Non-pigmented ciliary epithelial cell (primary cell): ENCODE measurements at regions not wholly inside any gene's neighbourhood (a gene's known extent, or its start where the extent isn't known, plus 50 kb on each side); places are given as distances from the start of the nearest gene placed in this dataset.
"Not testable (repeated sequence)": the region's sequence is repeated elsewhere in the genome, so short reads cannot be mapped to it uniquely, and the experiment has no call there.

ENCODE experiments used
- DNase-seq: peaks from one replicate; pipeline ENCODE4 v3.0.0-alpha.2; 2010; ENCODE audit warnings: low read depth

DNA sequence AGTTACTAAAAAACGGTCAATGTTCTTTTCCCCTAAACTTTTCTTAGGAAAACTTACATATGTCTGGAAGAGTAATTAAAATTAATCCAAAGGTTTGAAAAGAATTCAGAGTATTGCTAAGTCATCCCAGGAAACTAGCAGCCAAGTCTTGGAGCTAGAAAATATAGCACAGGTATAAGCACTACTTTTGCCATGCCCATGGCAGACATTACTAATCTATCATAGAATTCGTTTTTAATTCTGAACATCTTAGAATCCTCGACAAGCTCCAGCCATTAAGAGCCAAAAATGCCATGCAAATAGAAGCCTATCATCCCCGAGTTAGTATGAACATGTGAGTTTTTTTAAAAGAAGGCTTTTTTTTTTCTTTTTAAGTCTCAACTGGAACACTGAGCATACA is 395.0 kb downstream of the ZEB2 start:
- DNase-seq = no peak

- DNase-seq = no peak
Measured at GRCh38 chr2:144120487-144120886, 399.4 kb downstream of the ZEB2 start.

DNA sequence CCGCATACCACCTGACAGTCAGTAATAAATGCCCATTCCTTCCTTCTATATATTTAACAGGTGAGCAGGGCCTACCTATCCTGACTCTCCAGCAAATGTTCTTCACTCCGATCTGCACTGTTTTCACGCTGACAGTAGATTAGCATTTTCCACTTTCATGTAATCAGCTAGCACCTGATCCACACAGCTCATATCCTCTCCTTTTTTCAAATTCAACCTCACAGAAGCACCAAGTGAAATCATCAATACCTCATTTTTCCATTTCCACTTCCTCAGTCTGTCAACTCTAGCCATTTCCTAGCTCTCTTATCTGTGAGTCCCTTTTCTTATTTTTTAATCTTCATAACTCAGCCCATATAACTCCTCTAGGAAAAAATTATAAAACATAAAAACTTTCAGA is 402.8 kb downstream of the ZEB2 start:
- DNase-seq = no peak

DNA sequence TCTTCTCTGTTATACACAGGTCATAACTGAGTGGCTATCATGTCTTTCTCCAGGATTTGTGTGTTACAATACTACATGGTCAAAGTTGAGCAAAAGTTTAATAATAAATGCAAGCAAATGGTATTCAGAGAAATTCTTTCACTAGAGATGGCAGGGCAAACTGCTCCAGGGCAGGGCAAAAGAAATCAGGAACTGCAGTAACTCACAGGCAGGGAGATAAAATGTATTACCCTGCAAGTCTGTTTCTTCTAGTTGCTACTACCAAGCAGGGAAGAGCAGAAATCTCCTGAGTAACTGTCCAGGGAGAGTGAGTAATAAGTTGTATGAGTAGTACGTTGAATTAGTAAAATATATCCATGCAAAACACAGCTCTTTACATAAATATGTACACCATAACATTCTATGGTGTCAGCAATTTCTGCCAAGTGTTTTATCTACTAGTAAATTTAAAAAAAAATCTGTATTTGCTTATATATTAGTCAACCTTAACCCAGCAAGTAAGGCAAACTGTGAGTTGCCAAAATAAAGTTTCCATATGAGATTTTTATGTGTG is 404.1 kb downstream of the ZEB2 start:
- DNase-seq = no peak

- no peak for DNase-seq
Measured at GRCh38 chr2:144114760-144115159, 405.2 kb downstream of the ZEB2 start.

DNA sequence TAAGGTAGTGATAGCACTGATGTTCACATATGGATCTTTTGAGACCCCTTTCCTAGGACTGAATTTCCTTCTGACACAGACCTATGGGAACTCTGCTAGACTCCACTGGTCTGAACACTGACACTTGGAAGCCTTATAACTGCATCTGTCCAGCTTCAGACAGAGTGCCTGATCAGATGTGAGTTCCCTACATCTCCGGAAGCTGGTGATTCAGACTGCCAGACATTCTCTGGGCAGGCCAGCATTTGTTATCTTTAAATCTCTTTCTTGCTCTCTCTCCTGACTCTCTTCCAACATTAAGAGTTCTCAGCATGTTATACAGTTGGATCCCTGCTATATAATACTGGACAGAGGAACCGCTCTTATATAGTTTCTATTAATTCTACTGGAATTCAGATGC is 408.5 kb downstream of the ZEB2 start:
- DNase-seq = peak; percentile 80

DNA sequence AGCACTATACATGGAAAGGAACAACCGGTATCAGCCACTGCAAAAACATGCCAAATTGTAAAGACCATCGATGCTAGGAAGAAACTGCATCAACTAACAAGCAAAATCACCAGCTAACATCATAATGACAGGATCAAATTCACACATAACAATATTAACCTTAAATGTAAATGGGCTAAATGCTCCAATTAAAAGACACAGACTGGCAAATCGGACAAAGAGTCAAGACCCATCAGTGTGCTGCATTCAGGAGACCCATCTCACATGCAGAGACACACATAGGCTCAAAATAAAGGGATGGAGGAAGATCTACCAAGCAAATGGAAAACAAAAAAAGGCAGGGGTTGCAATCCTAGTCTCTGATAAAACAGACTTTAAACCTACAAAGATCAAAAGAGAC is 413.8 kb downstream of the ZEB2 start:
- not testable (repeated sequence) for DNase-seq

- DNase-seq = no peak
Measured at GRCh38 chr2:144102386-144102785, 417.5 kb downstream of the ZEB2 start.

- DNase-seq = peak; percentile 93
Measured at GRCh38 chr2:144099780-144100377, 420.0 kb downstream of the ZEB2 start.

- DNase-seq = no peak
Measured at GRCh38 chr2:144099340-144099739, 420.6 kb downstream of the ZEB2 start.

GRCh38 chr2:144097440-144098225 is 422.3 kb downstream of the ZEB2 start:
- DNase-seq = no peak

DNA sequence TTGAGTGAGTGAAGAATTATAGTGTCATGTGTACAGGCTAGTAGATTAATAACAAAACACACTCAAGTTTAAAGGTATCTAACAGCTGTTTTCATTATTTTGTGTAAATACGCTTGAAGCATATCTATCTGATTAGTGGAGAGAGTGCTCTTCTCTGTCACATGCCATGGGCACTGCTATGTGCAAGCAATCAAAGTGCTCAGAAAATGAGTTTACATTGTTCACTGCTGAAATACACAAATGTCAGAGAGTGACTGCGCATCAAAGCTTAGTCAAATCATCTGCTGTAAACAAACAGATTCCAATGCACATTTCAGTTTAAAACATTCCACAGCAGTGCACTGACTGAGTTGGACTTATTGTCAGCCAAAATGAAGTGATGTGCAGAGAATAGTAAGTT is 423.4 kb downstream of the ZEB2 start:
- DNase-seq = no peak

- DNase-seq = no peak
Measured at GRCh38 chr2:144094408-144095151, 425.3 kb downstream of the ZEB2 start.

GRCh38 chr2:144091622-144092021 is 428.3 kb downstream of the ZEB2 start:
- DNase-seq = no peak

GRCh38 chr2:144088863-144089262 is 431.1 kb downstream of the ZEB2 start:
- DNase-seq = no peak

DNA sequence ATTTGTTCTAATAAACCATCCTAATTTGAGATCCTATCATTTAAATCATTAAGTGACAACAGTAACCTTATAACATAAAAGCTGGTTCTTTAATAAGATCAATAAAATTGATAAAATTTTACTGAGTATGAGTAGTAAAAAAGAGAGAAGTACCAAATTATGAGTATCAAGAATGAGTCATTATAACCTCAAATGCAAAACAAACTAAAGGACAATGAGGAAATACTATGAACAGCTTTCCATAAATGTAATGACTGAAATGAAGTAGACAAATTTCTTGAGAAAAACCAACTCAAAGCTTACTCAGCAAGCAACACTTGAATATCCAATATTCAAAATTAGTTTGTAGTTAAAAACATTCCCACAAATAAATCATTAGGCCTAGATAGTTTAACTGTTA is 433.0 kb downstream of the ZEB2 start:
- DNase-seq = no peak

DNA sequence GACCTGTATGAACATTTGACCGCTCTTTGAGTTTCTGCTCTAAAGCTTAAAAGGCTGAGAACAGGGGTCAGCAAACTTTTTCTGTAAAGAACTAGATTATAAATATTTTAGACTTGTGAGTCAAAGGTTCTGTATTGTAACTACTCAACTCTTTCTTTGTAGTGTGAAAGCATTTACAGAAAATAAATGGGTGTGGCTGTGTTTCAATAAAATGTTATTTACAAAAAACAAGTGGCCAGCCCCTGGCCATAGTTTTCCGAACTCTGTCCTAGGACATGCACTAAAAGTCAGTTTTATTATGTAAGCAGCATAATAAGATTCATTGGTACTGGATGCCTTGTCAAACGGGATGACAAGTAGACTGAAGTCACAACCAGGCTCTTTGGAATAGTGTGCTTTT is 434.9 kb downstream of the ZEB2 start:
- no peak for DNase-seq

GRCh38 chr2:144084114-144084661 is 435.7 kb downstream of the ZEB2 start:
- DNase-seq = peak; percentile 65

DNA sequence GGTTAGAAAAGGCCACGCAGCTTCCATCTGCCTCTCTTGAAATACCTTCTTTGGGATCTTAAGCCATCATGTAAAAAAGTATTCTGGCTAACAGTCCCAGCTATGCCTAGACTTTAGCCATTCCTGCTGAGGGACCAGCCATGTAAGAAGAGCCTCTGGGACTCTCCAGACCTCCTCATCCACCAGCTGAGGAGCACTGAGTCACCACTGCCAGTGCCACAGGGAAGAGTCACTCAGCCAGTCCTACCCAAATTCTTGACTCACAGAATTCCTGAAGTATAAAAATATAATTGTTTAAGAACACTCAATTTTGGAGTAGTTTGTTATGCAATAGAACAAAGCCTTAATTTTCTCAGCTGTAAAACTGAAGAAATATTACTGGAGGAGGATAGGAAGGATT is 436.7 kb downstream of the ZEB2 start:
- no peak for DNase-seq

DNA sequence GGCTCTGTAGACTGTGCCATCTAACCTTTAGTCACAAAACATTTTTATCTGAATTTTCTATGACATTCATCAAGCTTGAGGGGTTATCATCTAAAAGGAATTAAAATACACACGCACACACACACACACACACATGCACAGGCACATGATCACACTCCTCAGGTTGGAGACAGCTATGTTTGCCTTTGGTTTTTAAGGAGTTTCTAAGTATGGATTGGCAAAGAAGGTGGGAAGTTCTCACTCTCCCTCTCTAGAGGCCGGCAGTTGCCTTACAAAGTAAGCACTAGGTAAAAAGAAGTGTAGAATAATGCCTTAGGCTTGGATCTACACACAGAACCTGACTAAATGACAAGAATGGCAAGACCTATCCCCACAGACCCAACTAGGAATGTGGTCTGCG is 437.1 kb downstream of the ZEB2 start:
- no peak for DNase-seq

DNA sequence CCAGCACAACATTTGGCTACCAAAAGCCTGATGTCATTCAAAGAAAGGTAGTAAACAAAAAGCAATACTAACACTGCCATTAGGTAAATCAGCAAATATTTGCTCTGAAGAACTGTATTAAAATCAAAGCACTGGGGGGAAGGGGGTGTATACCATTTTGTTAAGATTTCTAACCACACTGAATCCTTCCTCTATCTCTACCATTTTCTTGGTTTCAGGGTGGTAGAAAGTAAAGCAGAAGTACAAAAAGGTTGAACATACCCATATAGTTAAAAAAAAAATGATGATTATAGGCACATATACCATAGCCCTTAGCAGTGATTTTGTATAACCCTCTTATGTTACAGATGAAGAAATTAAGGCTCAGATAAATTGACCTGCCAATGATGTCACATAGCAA is 437.6 kb downstream of the ZEB2 start:
- no peak for DNase-seq

DNA sequence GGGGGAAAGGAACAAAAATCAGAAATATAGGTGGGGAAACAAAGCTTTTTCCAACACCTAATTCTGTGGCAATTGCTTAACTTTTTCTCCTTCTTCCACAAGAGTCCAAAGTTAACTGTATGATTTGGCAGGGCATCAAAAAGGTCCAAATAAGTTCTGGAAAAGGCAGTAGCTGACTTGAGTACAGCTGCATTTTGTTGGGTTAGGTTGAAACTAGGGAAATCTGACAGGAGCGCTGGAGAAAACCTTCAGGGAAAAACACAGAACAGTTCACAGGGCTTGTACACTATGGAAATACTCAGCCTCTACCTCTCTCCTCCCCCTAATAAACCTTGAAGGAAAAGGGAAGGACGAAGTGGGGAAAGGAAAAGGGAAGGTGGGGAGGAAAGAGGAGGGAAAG is 438.6 kb downstream of the ZEB2 start:
- no peak for DNase-seq

DNA sequence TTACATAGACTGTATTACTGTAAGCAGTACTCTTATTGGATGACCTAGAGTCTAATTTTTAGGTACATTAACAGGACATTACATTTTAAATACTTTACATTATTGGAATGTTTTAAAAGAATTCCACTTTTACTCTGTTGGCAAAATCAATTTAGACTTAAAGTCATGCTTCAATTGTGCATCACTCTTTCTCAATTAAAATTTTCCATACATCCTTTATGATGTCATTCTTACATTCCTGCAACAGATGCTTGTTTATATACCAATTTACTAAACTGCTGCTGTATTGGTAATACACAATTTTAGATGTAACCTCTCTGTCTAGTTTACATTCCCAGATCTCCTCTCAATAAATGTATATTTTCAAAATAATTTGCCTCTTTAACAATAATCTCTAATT is 440.1 kb downstream of the ZEB2 start:
- DNase-seq = no peak
